Activated CD8-positive, alpha-beta memory T cell treated with anti-CD3 and anti-CD28 coated beads for 4 hours (primary cell): ENCODE measurements at regions not wholly inside any gene's neighbourhood (a gene's known extent, or its start where the extent isn't known, plus 50 kb on each side); places are given as distances from the start of the nearest gene placed in this dataset.

Experiments used
- DNase-seq, 2 donors: peaks; one replicate each; pipeline ENCODE4 v3.0.0-alpha.2; 2020; ENCODE audit warnings: low read depth in 2 of 2

DNA sequence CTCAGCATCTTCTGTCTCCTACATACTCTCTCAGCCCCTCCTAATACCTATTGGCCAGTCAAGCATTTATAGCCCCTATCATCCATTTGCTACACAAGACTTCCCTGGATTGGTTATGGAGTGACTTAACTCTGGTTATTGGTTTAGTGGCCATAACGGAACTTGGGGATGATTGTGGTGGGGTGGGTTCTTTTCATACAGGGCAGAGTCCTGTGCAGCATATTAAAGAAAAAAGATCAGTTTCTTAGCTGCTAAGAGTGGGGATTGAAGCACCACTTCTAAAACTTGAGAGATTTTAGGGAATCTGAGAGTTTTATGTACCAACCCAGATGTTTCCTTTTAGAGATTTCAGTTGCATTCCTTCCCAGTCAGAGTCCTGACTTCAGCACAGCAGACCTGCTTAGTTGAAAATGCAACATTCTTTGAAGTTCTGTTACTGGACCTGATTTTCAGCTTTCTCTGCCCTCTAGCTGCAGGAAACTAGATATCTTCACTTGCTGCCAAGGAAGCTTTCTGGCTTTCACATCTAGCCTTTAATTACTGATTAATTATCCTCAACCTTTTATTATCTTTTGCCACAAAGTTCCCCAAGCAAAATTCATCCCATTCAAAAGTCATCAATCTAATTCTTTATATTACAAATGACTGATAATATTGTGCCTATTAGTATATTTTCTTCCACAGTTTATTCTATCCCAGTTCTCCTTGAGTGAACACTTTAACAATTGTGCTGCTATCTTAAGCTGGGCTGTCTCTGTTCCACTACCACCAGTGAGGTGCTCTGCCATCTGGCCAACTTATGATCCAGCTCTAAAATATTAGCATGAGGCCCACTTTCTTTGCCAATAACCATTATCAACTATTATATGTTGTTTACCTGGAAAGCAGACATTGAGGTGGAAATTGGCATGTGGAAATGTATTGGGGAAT lies 906.0 kb upstream of the ALCAM start:
- DNase-seq: no peak

GRCh38 chr3:104461431-104461830 lies 905.3 kb upstream of the ALCAM start:
- DNase-seq: no peak

- DNase-seq: no peak
Measured at GRCh38 chr3:104472221-104472620, 894.5 kb upstream of the ALCAM start.

- DNase-seq: no peak
Measured at GRCh38 chr3:104474011-104474410, 892.7 kb upstream of the ALCAM start.

DNA sequence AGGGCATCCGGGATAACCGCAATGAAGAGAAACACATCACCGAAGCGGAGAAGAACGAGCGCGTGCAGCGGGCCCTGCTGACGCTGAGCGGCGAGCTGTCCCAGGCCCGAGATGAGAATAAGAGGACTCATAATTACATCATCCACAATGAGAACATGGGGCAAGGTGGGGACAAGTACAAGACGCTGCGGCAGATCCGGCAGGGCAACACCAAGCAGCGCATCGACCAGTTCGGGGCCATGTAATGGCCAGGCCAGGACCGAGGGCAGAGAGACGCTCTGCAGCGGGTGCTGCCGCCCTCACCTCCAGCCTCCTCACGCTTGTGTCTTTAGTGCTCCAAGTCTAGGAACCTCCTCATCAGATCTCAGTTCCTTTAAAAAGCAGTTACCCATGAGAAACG lies 863.7 kb upstream of the ALCAM start:
- no peak for DNase-seq

GRCh38 chr3:104510131-104510849 lies 856.4 kb upstream of the ALCAM start:
- no peak for DNase-seq

DNA sequence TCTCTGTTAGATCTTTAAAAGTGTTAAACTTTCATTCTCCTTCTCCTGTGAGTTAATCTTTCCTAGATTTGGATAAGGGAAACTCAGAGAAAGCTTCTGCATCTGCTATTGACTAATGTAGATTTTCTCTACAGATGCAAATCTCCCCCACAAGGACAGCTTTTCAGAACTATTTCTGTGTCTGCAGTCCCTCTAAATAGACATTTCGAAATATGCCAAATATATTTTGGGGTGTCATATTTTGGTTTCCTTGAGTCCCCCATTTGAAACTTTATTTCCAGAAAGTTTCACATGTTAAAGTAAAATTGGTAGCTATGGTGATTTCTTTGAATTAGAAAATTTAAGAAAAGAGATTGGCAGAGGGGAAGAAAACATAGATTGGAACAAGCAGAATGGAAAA lies 852.3 kb upstream of the ALCAM start:
- DNase-seq: no peak

- no peak for DNase-seq
Measured at GRCh38 chr3:104514776-104515175, 851.9 kb upstream of the ALCAM start.

DNA sequence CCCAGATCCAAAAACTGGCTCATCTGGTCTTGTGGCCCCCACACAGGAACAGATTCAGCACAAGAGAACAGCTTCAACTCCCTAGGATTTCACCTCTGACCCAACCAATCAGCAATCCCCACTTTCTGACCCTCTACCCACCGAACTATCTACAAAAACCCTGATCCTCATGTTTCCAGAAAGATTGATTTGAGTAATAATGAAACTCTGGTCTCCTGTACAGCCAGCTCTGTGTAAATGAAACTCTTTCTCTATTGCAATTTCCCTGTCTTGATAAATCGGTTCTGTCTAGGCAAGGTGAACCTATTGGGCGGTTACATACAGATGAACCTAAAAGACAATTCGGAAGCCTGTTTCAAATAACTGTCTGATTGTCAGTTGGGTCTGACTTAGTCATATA lies 847.6 kb upstream of the ALCAM start:
- DNase-seq: no peak

GRCh38 chr3:104519468-104520227 lies 847.1 kb upstream of the ALCAM start:
- no peak for DNase-seq

DNA sequence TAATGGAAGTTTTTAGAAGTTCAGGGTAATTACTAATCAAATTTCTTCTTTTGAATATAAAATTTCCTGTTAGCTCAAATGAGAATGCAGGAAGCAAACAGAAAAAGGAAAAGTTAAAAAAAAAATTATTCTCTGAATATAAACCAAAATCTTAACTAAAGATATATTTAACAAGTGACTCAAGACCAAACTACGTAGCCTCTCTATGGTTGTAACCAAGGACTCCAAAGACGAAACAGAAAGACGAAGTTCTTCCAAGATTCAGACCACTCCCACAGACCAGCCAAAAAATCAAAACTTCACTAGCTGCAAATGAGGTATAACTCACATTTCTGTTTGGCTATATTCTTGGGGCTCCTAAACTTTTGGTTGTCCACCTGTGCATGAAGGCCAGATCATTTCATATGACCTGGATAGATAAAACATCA lies 846.5 kb upstream of the ALCAM start:
- DNase-seq: no peak

- DNase-seq: no peak
Measured at GRCh38 chr3:104521606-104522336, 844.9 kb upstream of the ALCAM start.

- DNase-seq: no peak
Measured at GRCh38 chr3:104523136-104523535, 843.6 kb upstream of the ALCAM start.

DNA sequence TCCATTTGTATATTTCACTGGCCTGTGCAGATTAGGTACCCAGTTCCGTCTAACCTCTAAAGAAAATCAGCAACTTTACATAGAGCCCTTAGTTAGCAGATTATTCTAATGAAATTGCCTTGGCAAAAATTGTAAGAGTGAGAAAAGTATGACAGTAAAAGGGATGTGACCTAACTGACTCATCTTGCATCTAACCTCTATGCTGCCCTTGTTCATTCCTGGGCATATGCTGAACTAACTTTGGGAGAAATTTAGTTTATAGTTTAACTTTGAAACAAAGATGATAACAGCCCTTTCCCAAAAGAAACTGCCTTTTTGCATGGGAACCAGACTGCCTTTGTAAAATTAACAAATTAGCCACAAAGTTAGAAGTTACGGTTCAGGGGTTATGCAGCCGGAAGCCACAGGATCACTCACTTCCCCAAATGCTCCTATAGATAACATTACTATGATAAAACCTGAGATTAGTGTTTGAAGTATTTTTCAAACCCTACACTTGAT lies 839.8 kb upstream of the ALCAM start:
- DNase-seq: no peak

DNA sequence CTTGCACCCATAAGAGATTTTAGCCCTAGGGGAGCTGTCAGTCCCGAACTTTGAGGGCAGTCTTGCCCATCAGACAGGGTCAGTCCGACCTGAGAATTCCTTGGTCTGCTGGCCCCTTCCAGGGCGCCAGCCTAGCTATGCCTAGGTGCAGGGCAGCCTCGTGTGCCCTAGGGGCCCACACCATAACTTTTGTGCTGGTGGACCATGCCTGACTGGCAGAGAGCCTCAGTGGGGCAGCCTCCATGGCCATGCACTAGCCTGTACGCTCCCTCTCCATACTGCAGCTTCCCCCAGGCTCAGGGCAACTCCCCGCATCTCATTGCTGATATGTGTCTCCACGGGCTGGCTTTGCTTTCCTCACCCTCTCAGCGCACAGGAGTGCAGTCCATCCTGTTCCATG lies 835.8 kb upstream of the ALCAM start:
- DNase-seq: no peak

GRCh38 chr3:104536715-104537114 lies 830.0 kb upstream of the ALCAM start:
- no peak for DNase-seq

GRCh38 chr3:104537323-104537722 lies 829.4 kb upstream of the ALCAM start:
- no peak for DNase-seq

- DNase-seq: no peak
Measured at GRCh38 chr3:104546301-104546700, 820.4 kb upstream of the ALCAM start.

- DNase-seq: no peak
Measured at GRCh38 chr3:104547031-104547430, 819.7 kb upstream of the ALCAM start.

DNA sequence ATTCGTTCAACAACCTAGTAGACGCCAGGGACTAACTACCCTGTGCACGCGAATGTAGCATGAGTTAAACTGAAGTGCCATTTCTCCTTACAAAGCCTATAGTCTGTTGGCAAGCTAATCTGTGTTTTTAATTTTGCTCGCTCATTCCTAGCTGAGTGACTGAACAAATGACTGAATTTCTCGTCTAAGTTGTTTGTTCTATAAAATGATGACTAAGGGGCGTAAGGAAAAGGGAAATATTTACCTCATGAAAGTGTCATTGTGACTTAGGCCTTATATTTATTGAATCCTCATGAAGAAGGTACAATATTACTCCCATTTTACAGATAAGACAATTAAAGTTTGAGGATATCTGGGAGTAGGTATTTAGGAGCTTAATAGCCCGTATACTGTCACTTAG lies 818.3 kb upstream of the ALCAM start:
- no peak for DNase-seq

- no peak for DNase-seq
Measured at GRCh38 chr3:104549099-104549714, 817.5 kb upstream of the ALCAM start.
